Embryonic facial prominence (tissue), 1 donor: ENCODE measurements at regions not wholly inside any gene's neighbourhood (a gene's known extent, or its start where the extent isn't known, plus 50 kb on each side); places are given as distances from the start of the nearest gene placed in this dataset.
"Not testable (repeated sequence)": the region's sequence is repeated elsewhere in the genome, so short reads cannot be mapped to it uniquely, and the experiment has no call there.

Experiments used
- DNase-seq: peaks from one replicate; pipeline ENCODE4 v3.0.0-alpha.2; 2016; ENCODE audit errors: extremely low spot score

GRCh38 chr6:145068577-145068976 is 666.7 kb downstream of the EPM2A start:
- no peak for DNase-seq

- DNase-seq = no peak
Measured at GRCh38 chr6:145069966-145070365, 665.4 kb downstream of the EPM2A start.

- DNase-seq = no peak
Measured at GRCh38 chr6:145070791-145071190, 664.5 kb downstream of the EPM2A start.

- DNase-seq = no peak
Measured at GRCh38 chr6:145071836-145072235, 663.5 kb downstream of the EPM2A start.

GRCh38 chr6:145073811-145074210 is 661.5 kb downstream of the EPM2A start:
- DNase-seq = no peak

GRCh38 chr6:145074805-145075204 is 660.5 kb downstream of the EPM2A start:
- no peak for DNase-seq

- no peak for DNase-seq
Measured at GRCh38 chr6:145075425-145075824, 659.9 kb downstream of the EPM2A start.

GRCh38 chr6:145076115-145076841 is 659.0 kb downstream of the EPM2A start:
- DNase-seq = no peak

GRCh38 chr6:145077382-145077781 is 657.9 kb downstream of the EPM2A start:
- no peak for DNase-seq

- no peak for DNase-seq
Measured at GRCh38 chr6:145080651-145081050, 654.7 kb downstream of the EPM2A start.

GRCh38 chr6:145081677-145082076 is 653.6 kb downstream of the EPM2A start:
- DNase-seq = no peak

GRCh38 chr6:145082359-145082758 is 653.0 kb downstream of the EPM2A start:
- DNase-seq = no peak

- no peak for DNase-seq
Measured at GRCh38 chr6:145086197-145086596, 649.1 kb downstream of the EPM2A start.

- DNase-seq = no peak
Measured at GRCh38 chr6:145087034-145087433, 648.3 kb downstream of the EPM2A start.

GRCh38 chr6:145090801-145091585 is 644.3 kb downstream of the EPM2A start:
- DNase-seq = no peak

- no peak for DNase-seq
Measured at GRCh38 chr6:145091586-145092142, 643.7 kb downstream of the EPM2A start.

GRCh38 chr6:145092554-145092953 is 642.8 kb downstream of the EPM2A start:
- no peak for DNase-seq

- DNase-seq = no peak
Measured at GRCh38 chr6:145093226-145093625, 642.1 kb downstream of the EPM2A start.

GRCh38 chr6:145096846-145097245 is 638.5 kb downstream of the EPM2A start:
- DNase-seq = no peak

GRCh38 chr6:145098127-145098526 is 637.2 kb downstream of the EPM2A start:
- not testable (repeated sequence) for DNase-seq

- no peak for DNase-seq
Measured at GRCh38 chr6:145099713-145100112, 635.6 kb downstream of the EPM2A start.

- DNase-seq = no peak
Measured at GRCh38 chr6:145110109-145110508, 625.2 kb downstream of the EPM2A start.

GRCh38 chr6:145111407-145111806 is 623.9 kb downstream of the EPM2A start:
- DNase-seq = not testable (repeated sequence)
